Adipocyte (in vitro differentiated cells): ENCODE measurements at regions not wholly inside any gene's neighbourhood (a gene's known extent, or its start where the extent isn't known, plus 50 kb on each side); places are given as distances from the start of the nearest gene placed in this dataset.

Experiments used
- DNase-seq: peaks from one replicate; pipeline ENCODE4 v3.0.0-alpha.2; 2015; ENCODE audit warnings: low read depth
- H3K27me3 ChIP-seq: replicated peaks from 2 replicates; pipeline ENCODE4 v1.7.0; 2013; ENCODE audit warnings: mild to moderate bottlenecking, low read length, moderate library complexity; ENCODE audit not compliant: control insufficient read depth, insufficient read depth
- H3K36me3 ChIP-seq: 2 replicates; pipeline ENCODE4 v1.7.0; 2013; ENCODE audit warnings: low read length, mild to moderate bottlenecking, moderate library complexity; ENCODE audit not compliant: control insufficient read depth, insufficient read depth, severe bottlenecking
- H3K4me1 ChIP-seq: 2 replicates; pipeline ENCODE4 v1.7.0; 2013; ENCODE audit warnings: mild to moderate bottlenecking, low read length, moderate library complexity; ENCODE audit not compliant: control insufficient read depth, insufficient read depth
- H3K4me3 ChIP-seq: 2 replicates; pipeline ENCODE4 v1.7.0; 2013; ENCODE audit warnings: mild to moderate bottlenecking, low read length, moderate library complexity
- H3K9ac ChIP-seq: 2 replicates; pipeline ENCODE4 v1.7.0; 2013; ENCODE audit warnings: mild to moderate bottlenecking, low read length, moderate library complexity
- H3K9me3 ChIP-seq: 2 replicates; pipeline ENCODE4 v1.7.0; 2013; ENCODE audit warnings: mild to moderate bottlenecking, low read length, moderate library complexity; ENCODE audit not compliant: control insufficient read depth

DNA sequence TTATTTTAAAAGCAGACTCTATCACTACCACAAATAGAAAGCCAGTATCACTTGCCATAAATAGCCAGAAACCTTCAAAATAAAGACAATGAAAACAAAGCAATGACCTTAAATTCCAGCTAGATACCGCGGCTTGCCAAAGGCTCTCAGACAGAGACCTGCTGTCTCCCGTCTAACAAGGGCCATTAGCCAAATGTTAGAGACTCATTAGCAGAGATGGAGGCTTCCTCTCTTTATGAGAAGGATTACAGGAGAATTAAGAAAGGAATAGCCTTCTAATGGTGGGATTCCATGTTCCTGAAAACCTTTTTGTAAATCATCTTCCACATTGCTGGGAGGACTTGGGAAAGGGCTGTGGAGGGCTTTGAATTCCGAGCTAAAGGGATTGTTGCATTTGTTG lies 206.7 kb downstream of the AACS start:
- no peak for DNase-seq
- no peak overlapping the region for H3K9ac ChIP-seq
- H3K36me3 ChIP-seq = no peaks in the 10 kb centered on the region
- no peaks in the 10 kb centered on the region for H3K9me3 ChIP-seq
- no peaks in the 10 kb centered on the region for H3K4me1 ChIP-seq
- peaks cover 2% of the 10 kb centered on the region for H3K27me3 ChIP-seq
- no peak overlapping the region for H3K4me3 ChIP-seq

DNA sequence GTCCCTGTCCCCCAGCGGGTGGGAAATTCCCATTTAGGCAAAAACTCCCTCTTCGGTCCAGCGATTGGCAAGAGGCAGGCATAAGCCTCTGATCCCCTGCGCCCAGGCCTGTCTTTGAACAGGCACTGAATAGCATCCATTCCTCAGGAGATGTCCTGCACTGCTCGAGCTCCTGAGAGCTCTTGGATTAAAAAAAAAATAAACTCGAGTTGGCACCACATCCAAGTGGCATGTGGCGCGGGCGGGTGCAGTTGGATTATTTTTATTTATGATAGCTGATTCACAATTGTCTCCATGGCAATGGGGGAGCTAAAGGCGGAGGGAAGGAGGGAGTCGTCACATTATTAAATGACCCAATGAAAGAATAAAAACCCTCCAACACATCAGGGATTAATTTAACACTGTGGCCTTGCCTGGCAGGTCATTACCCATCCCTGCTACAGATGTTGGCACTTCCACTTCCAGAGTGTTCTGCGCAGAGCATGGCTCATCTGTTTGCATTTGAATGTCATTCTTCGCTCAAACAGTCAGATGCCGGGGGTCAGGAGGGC lies 207.2 kb downstream of the AACS start:
- no peaks in the 10 kb centered on the region for H3K9me3 ChIP-seq
- H3K9ac ChIP-seq = no peak overlapping the region
- peaks cover 2% of the 10 kb centered on the region for H3K27me3 ChIP-seq
- H3K4me3 ChIP-seq = no peak overlapping the region
- no peak for DNase-seq
- no peaks in the 10 kb centered on the region for H3K4me1 ChIP-seq
- no peaks in the 10 kb centered on the region for H3K36me3 ChIP-seq

DNA sequence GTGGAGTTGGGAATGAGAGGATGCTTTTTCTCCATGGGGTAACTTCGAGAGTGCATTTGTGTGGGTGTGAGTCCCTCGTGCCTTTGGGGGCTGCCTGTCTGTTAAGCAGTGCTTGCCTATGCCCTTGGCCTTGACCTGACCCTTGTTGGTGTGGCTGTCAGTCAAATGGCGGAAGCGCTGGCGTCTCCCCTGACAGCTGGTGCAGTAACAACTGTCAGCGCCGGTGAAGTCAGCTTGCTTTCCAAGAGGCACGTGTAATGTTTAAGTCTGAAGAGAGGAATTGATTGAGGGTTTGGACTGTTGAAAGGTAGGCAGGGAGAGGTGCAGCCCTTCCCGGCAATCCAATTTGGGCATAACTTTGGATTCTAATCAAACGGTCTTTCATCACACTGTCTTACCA lies 211.3 kb downstream of the AACS start:
- Histone ChIP-seq H3K4me1 (no peaks in the 10 kb centered on the region), H3K9me3 (no peaks in the 10 kb centered on the region), H3K36me3 (no peaks in the 10 kb centered on the region), H3K4me3 (no peak overlapping the region), H3K9ac (no peak overlapping the region), H3K27me3 (no peaks in the 10 kb centered on the region)
- no peak for DNase-seq

DNA sequence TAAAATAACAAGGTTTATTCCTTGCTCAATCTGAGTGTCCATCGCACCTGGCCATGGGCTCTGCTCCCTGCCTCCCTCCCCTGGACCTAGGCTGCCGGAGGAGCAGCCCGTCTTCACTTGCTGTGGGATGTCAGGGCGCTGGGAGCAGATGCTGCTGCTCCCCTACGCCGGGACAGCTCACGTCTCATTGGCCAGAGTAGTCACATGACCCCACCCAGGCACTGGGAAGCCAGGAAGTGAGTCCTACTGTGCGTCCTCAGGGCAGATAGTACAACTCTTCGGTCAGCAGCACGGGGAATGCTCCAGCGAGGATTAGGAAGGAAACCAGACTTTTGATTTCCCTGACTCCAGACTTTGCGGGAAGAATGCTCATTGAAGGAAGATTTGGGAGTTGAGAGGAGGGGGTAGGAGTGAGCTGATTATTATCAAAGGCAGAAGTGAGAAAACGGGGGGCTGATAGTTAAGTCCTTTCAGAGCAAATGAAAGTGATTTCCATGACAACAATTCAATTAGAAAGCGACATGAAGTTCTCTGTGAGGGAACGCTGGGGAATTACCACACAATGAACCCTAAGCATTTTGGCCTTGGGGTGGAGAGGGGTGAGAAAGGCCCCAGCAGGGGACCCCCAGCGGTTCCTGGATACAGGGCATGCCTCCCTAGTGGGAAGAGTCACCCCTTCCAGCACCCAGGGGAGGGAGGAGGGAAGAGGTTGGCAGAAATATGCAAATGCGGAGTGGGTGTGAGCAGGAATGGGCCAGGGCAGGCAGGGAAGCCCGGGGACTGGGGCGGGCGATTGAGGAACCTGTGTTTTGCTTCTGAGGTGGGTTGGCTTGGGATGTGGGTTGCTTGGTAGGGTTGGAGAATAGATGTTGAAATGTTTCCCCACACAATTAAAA lies 215.5 kb downstream of the AACS start:
- no peaks in the 10 kb centered on the region for H3K4me1 ChIP-seq
- no peaks in the 10 kb centered on the region for H3K36me3 ChIP-seq
- no peaks in the 10 kb centered on the region for H3K27me3 ChIP-seq
- no peak overlapping the region for H3K9ac ChIP-seq
- H3K4me3 ChIP-seq = peak overlapping the region; percentile 0
- H3K9me3 ChIP-seq = no peaks in the 10 kb centered on the region
- DNase-seq = no peak

DNA sequence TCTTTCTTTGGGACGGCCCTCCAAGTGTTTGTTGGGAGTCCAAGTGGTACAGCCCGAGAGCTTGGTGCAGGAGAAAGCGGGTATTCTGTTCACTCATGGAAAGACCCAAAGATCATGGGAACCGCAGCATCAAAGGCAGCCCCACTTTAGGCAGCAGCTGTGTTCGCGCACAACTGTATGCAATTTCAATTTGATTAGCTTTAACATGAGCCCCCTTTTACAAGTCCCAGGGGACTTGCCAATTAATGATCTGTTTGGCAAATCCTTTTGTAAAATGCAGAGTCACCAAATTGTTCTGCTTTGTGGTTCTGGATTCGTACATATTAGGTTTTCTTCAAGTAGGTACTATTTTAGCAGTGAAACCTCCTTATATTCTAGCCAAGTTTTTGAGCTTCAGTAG lies 217.7 kb downstream of the AACS start:
- Histone ChIP-seq H3K4me3 (no peak overlapping the region), H3K36me3 (no peaks in the 10 kb centered on the region), H3K9ac (no peak overlapping the region), H3K4me1 (no peaks in the 10 kb centered on the region), H3K27me3 (no peaks in the 10 kb centered on the region), H3K9me3 (no peaks in the 10 kb centered on the region)
- no peak for DNase-seq

DNA sequence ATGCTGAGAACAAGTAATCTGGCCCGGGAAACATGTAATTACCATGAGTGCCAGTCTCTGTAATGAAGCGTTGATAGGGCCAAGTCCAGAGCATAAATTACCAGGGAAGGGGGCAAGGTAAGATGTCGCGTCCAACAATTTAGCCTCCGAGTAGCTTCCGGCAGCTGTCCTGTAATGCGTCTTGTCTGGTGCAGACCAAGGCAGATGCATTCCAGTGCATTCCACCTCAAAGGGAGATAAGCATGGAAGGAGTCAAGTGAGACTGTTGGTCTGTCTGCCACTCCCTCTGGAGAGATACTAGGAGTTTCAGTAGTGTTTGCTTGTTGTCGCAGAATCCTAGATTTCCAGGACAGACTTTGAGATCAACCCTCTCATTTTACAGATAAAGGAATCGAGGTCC lies 218.3 kb downstream of the AACS start:
- H3K27me3 ChIP-seq = no peaks in the 10 kb centered on the region
- no peaks in the 10 kb centered on the region for H3K36me3 ChIP-seq
- H3K9ac ChIP-seq = no peak overlapping the region
- H3K4me3 ChIP-seq = no peak overlapping the region
- H3K4me1 ChIP-seq = no peaks in the 10 kb centered on the region
- DNase-seq = no peak
- no peaks in the 10 kb centered on the region for H3K9me3 ChIP-seq

DNA sequence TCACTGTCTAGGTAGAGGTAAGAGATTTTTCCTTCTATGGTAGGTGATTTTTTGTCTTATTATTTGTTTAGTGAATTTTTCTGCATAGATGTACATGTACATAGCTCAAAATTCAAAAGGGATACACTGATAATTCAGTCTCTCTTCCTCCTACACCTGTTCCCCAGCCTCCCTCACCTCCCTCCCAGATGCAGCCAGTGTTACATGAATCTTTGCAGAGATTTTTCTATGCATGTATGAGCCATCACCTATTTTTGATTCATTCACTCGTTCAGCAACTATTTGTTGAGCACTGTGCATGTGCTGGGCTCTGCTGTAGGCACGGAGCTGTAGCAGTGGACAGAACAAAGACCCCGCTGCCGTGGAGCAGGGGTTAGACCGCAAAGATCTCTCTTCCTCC lies 218.9 kb downstream of the AACS start:
- Histone ChIP-seq H3K4me1 (no peaks in the 10 kb centered on the region), H3K4me3 (no peak overlapping the region), H3K9me3 (no peaks in the 10 kb centered on the region), H3K9ac (no peak overlapping the region), H3K27me3 (no peaks in the 10 kb centered on the region), H3K36me3 (no peaks in the 10 kb centered on the region)
- DNase-seq = no peak

DNA sequence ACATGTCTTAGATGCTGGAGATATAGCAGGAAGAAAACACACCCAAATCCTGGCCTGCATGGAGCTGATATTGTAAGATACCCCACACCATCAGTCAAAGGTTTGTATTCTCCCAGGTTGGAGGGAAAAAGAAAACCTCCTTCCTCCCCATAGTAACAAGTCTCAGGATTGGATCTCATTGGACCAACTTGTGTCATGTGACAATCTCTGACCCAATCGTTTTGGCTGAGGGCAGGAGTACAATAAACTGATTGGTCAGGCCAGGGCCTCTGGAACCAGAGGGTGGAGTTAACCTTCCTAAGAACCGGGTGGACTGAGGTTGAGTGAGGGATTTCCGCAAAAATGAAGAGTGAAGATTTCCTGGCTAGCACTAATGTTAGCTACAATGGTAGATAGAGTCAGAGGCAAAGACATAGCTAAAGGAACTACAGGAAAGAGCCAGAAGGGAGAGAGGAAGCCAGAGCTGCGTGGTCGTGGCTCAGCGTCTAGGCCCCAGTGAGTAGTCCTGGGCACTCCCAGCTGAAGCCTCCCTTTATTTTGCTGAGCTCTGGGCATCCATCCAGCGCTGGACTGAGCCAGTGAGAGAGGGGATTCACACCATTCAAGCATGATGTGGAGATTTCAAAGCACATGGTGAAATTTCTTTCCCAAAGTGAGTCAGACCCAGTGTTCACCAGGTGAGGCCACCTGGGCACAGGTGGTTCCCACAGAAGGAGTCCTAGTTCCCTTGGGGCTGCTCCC lies 219.9 kb downstream of the AACS start:
- no peak for DNase-seq
- H3K9ac ChIP-seq = no peak overlapping the region
- no peaks in the 10 kb centered on the region for H3K4me1 ChIP-seq
- no peaks in the 10 kb centered on the region for H3K36me3 ChIP-seq
- H3K9me3 ChIP-seq = no peaks in the 10 kb centered on the region
- H3K27me3 ChIP-seq = no peaks in the 10 kb centered on the region
- no peak overlapping the region for H3K4me3 ChIP-seq

DNA sequence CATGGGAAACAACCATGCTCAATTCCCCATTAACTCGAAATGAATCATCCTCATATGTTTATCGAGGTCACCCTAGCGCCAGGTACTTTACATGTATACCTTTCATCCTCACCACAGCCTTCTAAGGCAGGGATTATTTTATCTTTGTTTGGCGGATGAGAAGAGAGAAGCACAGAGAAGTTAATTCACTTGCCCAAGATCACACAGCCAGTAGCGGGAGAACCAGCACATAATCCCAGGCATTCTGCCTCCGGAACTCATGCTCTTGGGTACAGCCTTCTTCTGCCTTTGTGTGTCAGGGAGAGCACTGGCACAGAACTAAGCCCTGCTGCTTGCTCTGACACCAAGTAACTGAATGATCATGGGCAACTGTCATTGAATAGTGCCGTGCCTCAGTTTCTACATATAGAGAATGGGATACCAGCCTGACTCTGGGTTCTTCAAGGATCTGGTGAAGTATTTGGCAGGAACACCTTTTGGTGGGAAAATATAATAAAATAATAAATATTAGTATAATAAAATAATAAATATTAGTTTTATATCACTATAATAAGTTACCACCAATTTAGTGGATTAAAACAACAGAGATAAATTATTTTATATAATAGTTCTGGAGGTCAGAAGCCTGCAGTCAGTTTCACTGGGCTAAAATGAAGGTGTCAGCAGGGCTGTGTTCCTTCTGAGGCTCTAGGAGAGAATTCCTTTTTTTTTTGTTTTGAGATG lies 220.9 kb downstream of the AACS start:
- Histone ChIP-seq H3K4me3 (no peak overlapping the region), H3K36me3 (no peaks in the 10 kb centered on the region), H3K9ac (no peak overlapping the region), H3K4me1 (no peaks in the 10 kb centered on the region), H3K9me3 (no peaks in the 10 kb centered on the region), H3K27me3 (peaks cover 6% of the 10 kb centered on the region)
- DNase-seq = no peak

DNA sequence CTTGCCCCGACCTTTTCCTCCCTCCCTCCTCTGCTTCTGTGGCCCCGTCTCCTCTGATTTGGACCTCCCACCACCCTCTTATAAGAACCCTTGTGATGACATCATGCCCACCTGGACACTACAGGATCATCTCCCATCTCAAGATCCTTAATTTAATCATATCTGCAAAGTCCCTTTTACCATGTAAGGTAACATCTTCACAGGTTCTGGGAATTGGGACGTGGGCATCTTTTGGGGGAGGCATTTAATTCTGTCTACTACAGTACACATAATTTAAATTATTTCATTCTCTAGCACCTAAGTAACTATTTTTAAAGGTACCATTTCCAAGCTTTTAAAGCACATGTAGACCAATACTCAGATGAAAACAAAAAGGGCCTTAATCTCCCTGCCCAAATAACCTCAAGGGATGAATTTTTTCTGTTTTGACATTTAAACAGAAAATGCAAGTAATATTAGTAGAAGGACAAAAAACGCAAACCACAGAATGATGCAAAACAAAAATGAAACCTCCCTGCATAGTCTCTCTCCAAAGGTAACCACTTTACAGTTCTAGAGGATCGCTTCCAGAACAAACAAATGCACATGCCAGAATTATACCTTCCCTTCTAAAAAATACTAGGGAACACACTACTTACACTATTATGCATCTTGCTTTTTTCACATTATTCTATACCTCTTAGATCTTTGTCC lies 222.1 kb downstream of the AACS start:
- Histone ChIP-seq H3K9me3 (no peaks in the 10 kb centered on the region), H3K4me3 (no peak overlapping the region), H3K9ac (no peak overlapping the region), H3K36me3 (no peaks in the 10 kb centered on the region), H3K4me1 (no peaks in the 10 kb centered on the region), H3K27me3 (peaks cover 7% of the 10 kb centered on the region)
- no peak for DNase-seq
